Endothelial cell of umbilical vein (primary cell): ENCODE measurements at regions not wholly inside any gene's neighbourhood (a gene's known extent, or its start where the extent isn't known, plus 50 kb on each side); places are given as distances from the start of the nearest gene placed in this dataset.

Source experiments
- BruUV-seq: library from RNA; stranded (reverse); fragments of 400-500 nt; replicated peaks from 2 replicates; lab custom pipeline; 2021; lab: Mats Ljungman, UMichigan
- CTCF ChIA-PET: fragments of 300-600, 350-600 bp; sonication (Branson Sonifier 250); formaldehyde crosslinking; loops from one replicate; lab custom pipeline; 2021; ENCODE audit warnings: antibody characterized with exemption, inconsistent platforms; lab: Charles Lee
- POLR2A ChIA-PET: fragments of 300-600, 350-600 bp; sonication (Branson Sonifier 250); formaldehyde crosslinking; loops from one replicate; lab custom pipeline; 2021; ENCODE audit warnings: antibody characterized with exemption, inconsistent platforms; lab: Charles Lee
- DNase-seq: peaks from one replicate; pipeline ENCODE4 v3.0.0-alpha.2; 2011; ENCODE audit warnings: low read depth, low spot score
- FAIRE-seq: peaks from 2 replicates; lab custom pipeline; 2011; peaks lifted over from hg19 to GRCh38; lab: Jason Lieb, UNC
- H2AFZ ChIP-seq: 2 replicates; pipeline ENCODE4 v1.6.0; 2012; ENCODE audit warnings: low read depth, low read length, control low read depth, inconsistent platforms
- H3K27ac ChIP-seq: 2 replicates; pipeline ENCODE4 v1.5.1; 2011; ENCODE audit warnings: low read depth, mild to moderate bottlenecking, control low read depth, low read length, moderate library complexity; ENCODE audit not compliant: insufficient read depth
- H3K27me3 ChIP-seq, 2 experiments: 2 replicates each; pipeline versions ENCODE4 v1.6.0 to v1.6.1; 2011; ENCODE audit warnings: low read length in 2 of 2, mixed read lengths in 1 of 2; ENCODE audit not compliant: control insufficient read depth in 2 of 2, insufficient read depth in 2 of 2
- H3K36me3 ChIP-seq, 2 experiments: 2 replicates in 1 of 2; 3 replicates in 1 of 2; pipeline ENCODE4 v1.5.1; 2011; ENCODE audit warnings: low read length in 2 of 2, mild to moderate bottlenecking in 1 of 2, moderate library complexity in 1 of 2; ENCODE audit not compliant: control insufficient read depth in 2 of 2, insufficient read depth in 2 of 2; ENCODE audit errors: extremely low read depth in 1 of 2
- H3K4me1 ChIP-seq: 3 replicates; pipeline ENCODE4 v1.5.1; 2011; ENCODE audit warnings: mild to moderate bottlenecking, low read length; ENCODE audit not compliant: control insufficient read depth, insufficient read depth; ENCODE audit errors: extremely low read depth
- H3K4me2 ChIP-seq: 2 replicates; pipeline ENCODE4 v1.6.1; 2011; ENCODE audit warnings: low read length, control low read depth, mixed read lengths; ENCODE audit not compliant: insufficient read depth
- H3K4me3 ChIP-seq, 3 experiments: fragments of 200-600 bp in 1 of 3; sonication (generic), shearing (Covaris generic) in 1 of 3; replicated peaks in 1 of 3; 2 replicates each; pipeline ENCODE4 v1.5.1; 2011 to 2016; ENCODE audit warnings: control low read depth in 3 of 3, low read length in 3 of 3, mild to moderate bottlenecking in 2 of 3, inconsistent platforms in 1 of 3, low read depth in 1 of 3, moderate library complexity in 1 of 3; ENCODE audit not compliant: insufficient read depth in 1 of 3
- H3K79me2 ChIP-seq: 2 replicates; pipeline ENCODE4 v1.6.0; 2012; ENCODE audit warnings: low read length, inconsistent platforms; ENCODE audit not compliant: control insufficient read depth, insufficient read depth
- H3K9ac ChIP-seq: replicated peaks from 2 replicates; pipeline ENCODE3; 2011; ENCODE audit warnings: low read length, control low read depth; ENCODE audit not compliant: insufficient read depth; ENCODE audit errors: extremely low read depth
- H3K9me1 ChIP-seq: replicated peaks from 3 replicates; pipeline ENCODE4 v1.6.0; 2011; ENCODE audit warnings: mild to moderate bottlenecking, low read length; ENCODE audit not compliant: control insufficient read depth, insufficient read depth; ENCODE audit errors: extremely low read depth
- H3K9me3 ChIP-seq: replicated peaks from 2 replicates; pipeline ENCODE4 v1.5.1; 2012; ENCODE audit warnings: low read length, inconsistent platforms; ENCODE audit not compliant: control insufficient read depth, insufficient read depth
- H4K20me1 ChIP-seq: replicated peaks from 2 replicates; pipeline ENCODE3; 2011; ENCODE audit warnings: mild to moderate bottlenecking, low read length; ENCODE audit not compliant: control insufficient read depth, insufficient read depth; ENCODE audit errors: extremely low read depth
- EZH2 ChIP-seq: IDR thresholded peaks from 2 replicates; pipeline ENCODE4 v1.6.1; 2012; ENCODE audit warnings: borderline replicate concordance, low read depth, mild to moderate bottlenecking, moderate library complexity, low read length, inconsistent platforms; ENCODE audit not compliant: severe bottlenecking
- FOS ChIP-seq: IDR thresholded peaks from 2 replicates; pipeline ENCODE4 v1.6.1; 2011; ENCODE audit warnings: mild to moderate bottlenecking, low read length, moderate library complexity, borderline replicate concordance; ENCODE audit not compliant: insufficient read depth
- GATA2 ChIP-seq: IDR thresholded peaks from 2 replicates; pipeline ENCODE4 v1.7.0; 2011; ENCODE audit warnings: low read depth, mild to moderate bottlenecking, moderate library complexity, mixed read lengths, low read length; ENCODE audit not compliant: insufficient read length, insufficient read depth
- JUN ChIP-seq: IDR thresholded peaks from 2 replicates; pipeline ENCODE4 v1.6.1; 2011; ENCODE audit warnings: borderline replicate concordance, low read depth; ENCODE audit not compliant: insufficient read length, insufficient read depth
- MYC ChIP-seq: IDR thresholded peaks from one replicate; pipeline ENCODE4 v1.6.1; 2011; ENCODE audit warnings: mild to moderate bottlenecking, low read depth, low read length
- POLR2A ChIP-seq: IDR thresholded peaks from 2 replicates; pipeline ENCODE4 v1.6.1; 2012; ENCODE audit warnings: low read depth, mild to moderate bottlenecking, control low read depth, low read length
- POLR2AphosphoS5 ChIP-seq: IDR thresholded peaks from 2 replicates; pipeline ENCODE4 v1.6.1; 2012; ENCODE audit warnings: low read depth, mild to moderate bottlenecking, control low read depth, low read length, moderate library complexity; ENCODE audit not compliant: insufficient read depth
- dilution Hi-C: fragments of 300-500 bp; cut with MboI; formaldehyde crosslinking; loops from one replicate; pipeline ENCODE4 v1.15.0; 2019; ENCODE audit warnings: low sequenced_read_pairs; ENCODE audit not compliant: extremely low pct_ligation_motif_present
- intact Hi-C: fragments of 100-400 bp; cut with micrococcal nuclease; formaldehyde crosslinking; loops from one replicate; pipeline ENCODE4 v1.10.0; 2022
- TF ChIP-seq, protein P1 (sequence below): IDR thresholded peaks from 2 replicates; pipeline ENCODE4 v1.6.1; 2011; ENCODE audit not compliant: insufficient read depth, insufficient read length
- TF ChIP-seq, protein P2 (sequence below), 2 donors: IDR thresholded peaks; 1 replicate in 1 of 2; 2 replicates in 1 of 2; pipeline ENCODE4 v1.5.1; 2011; ENCODE audit warnings: low read length in 2 of 2, mild to moderate bottlenecking in 2 of 2, moderate library complexity in 2 of 2, control low read depth in 1 of 2, inconsistent platforms in 1 of 2, low read depth in 1 of 2; ENCODE audit not compliant: insufficient read depth in 1 of 2; ENCODE audit errors: extremely low read depth in 1 of 2

DNA sequence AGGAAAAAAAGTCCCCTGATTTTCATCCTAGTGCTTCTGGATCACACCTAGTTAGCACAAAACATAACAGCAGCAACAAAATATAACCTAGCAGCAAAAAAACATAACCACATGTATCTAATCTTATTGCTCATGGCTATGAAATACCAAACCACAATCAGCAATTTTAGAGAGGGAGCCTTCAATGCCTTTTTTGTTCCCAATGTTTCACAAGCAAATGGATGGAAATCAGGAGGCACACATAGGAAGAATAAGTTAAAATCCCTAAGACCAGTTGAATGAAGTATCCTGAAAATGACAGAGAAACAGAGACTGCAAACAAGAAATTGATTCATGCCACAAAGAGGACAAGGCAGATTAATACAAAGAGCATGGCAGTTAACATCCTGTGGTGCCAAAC, 361.6 kb downstream of the GPM6A start:
- Histone ChIP-seq H4K20me1 (no peaks in the 10 kb centered on the region), H3K36me3 (no peaks in the 10 kb centered on the region), H3K27ac (no peak overlapping the region), H3K9ac (no peak overlapping the region), H3K4me3 (no peak overlapping the region), H3K27me3 (no peaks in the 10 kb centered on the region), H2AFZ (no peak overlapping the region), H3K9me1 (no peaks in the 10 kb centered on the region), H3K4me1 (no peaks in the 10 kb centered on the region), H3K4me2 (no peak overlapping the region), H3K9me3 (peaks cover 7% of the 10 kb centered on the region), H3K79me2 (no peaks in the 10 kb centered on the region)
- ChIA-PET CTCF (no interaction called here), POLR2A (no interaction called here)
- no TSS peak for BruUV-seq
- DNase-seq (no peak), FAIRE-seq (no peak)
- intact Hi-C loops (no loop called here), dilution Hi-C loops (no loop called here)
- TF ChIP-seq FOS (no peak), POLR2AphosphoS5 (no peak), GATA2 (no peak), POLR2A (no peak), EZH2 (no peak)
- TF ChIP-seq, protein P1, sequence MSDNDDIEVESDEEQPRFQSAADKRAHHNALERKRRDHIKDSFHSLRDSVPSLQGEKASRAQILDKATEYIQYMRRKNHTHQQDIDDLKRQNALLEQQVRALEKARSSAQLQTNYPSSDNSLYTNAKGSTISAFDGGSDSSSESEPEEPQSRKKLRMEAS = no peak

DNA sequence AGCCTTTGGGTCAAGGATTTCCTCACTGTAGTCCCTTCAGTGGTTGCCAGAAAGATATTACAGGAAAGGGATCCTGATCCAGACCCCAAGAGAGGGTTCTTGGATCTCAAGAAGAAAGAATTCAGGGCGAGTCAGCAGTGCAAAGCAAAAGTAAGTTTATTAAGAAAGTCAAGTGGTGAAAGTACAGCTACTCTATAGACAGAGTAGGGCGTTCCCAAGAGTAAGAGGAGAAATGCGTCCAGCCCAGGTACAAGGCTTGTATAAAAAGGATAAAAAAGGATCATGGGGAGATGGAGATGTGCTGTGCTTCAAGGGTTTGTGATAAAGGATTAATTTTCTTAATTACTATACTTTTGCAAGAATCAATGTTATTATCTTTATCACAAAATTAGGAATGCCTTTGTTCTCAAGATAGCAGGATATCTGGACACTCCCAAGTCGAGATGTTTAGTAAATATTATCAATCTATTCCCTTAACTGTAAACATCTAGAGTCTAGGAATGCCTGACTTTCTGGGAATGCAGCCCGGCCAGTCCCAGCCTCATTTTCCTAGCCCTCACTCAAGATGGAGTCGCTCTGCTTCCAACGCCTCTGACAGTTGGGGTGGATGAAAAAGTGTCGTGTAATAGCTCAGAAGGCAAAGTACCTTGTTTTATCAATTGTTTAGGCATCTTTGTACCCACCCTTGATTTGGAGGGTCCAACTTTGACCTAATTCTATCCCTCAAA, 360.7 kb downstream of the GPM6A start:
- no TSS peak for BruUV-seq
- DNase-seq (no peak), FAIRE-seq (no peak)
- Histone ChIP-seq H3K27me3 (no peaks in the 10 kb centered on the region), H2AFZ (no peak overlapping the region), H3K9ac (no peak overlapping the region), H3K9me1 (no peaks in the 10 kb centered on the region), H3K36me3 (no peaks in the 10 kb centered on the region), H3K4me1 (no peaks in the 10 kb centered on the region), H3K4me2 (no peak overlapping the region), H3K79me2 (no peaks in the 10 kb centered on the region), H4K20me1 (no peaks in the 10 kb centered on the region), H3K9me3 (peaks cover 7% of the 10 kb centered on the region), H3K4me3 (no peak overlapping the region), H3K27ac (no peak overlapping the region)
- CTCF ChIA-PET = no interaction called here
- POLR2A ChIA-PET = no interaction called here
- TF ChIP-seq, protein P2, sequence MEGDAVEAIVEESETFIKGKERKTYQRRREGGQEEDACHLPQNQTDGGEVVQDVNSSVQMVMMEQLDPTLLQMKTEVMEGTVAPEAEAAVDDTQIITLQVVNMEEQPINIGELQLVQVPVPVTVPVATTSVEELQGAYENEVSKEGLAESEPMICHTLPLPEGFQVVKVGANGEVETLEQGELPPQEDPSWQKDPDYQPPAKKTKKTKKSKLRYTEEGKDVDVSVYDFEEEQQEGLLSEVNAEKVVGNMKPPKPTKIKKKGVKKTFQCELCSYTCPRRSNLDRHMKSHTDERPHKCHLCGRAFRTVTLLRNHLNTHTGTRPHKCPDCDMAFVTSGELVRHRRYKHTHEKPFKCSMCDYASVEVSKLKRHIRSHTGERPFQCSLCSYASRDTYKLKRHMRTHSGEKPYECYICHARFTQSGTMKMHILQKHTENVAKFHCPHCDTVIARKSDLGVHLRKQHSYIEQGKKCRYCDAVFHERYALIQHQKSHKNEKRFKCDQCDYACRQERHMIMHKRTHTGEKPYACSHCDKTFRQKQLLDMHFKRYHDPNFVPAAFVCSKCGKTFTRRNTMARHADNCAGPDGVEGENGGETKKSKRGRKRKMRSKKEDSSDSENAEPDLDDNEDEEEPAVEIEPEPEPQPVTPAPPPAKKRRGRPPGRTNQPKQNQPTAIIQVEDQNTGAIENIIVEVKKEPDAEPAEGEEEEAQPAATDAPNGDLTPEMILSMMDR (IDR thresholded peaks at IDR 0.05; ENCODE audit: extremely low read depth in 1 of 2, insufficient read depth in 1 of 2, low read depth in 1 of 2, low read length in 2 of 2) = no peak
- TF ChIP-seq MYC (no peak), EZH2 (no peak), FOS (no peak), POLR2AphosphoS5 (no peak), GATA2 (no peak), JUN (no peak), POLR2A (no peak)
- TF ChIP-seq, protein P1 = no peak
- intact Hi-C loops (no loop called here), dilution Hi-C loops (no loop called here)
